ENCODE measurements at regions not wholly inside any gene's neighbourhood (a gene's known extent, or its start where the extent isn't known, plus 50 kb on each side); places are given as distances from the start of the nearest gene placed in this dataset.

DNA sequence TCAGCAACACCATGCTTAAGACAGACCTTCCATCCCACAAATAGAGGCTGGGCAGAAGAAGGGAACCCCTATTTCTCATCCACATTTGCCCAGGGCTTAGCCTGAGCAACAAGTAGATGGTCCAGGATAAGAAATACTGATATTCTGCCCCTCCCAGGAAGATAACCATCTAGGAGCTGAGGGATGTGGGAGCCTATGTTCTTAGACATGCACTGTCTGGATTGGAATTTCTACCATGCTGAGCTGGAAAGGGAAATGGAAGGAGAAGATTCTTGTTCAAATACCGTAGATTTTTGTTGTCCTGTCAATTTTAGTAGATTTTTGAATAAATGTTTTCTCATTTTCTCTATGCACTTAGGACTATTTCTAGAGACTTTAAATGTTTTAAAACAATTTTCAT lies 450.7 kb upstream of the SEMA6D start:
- TF ChIP-seq, protein P1, sequence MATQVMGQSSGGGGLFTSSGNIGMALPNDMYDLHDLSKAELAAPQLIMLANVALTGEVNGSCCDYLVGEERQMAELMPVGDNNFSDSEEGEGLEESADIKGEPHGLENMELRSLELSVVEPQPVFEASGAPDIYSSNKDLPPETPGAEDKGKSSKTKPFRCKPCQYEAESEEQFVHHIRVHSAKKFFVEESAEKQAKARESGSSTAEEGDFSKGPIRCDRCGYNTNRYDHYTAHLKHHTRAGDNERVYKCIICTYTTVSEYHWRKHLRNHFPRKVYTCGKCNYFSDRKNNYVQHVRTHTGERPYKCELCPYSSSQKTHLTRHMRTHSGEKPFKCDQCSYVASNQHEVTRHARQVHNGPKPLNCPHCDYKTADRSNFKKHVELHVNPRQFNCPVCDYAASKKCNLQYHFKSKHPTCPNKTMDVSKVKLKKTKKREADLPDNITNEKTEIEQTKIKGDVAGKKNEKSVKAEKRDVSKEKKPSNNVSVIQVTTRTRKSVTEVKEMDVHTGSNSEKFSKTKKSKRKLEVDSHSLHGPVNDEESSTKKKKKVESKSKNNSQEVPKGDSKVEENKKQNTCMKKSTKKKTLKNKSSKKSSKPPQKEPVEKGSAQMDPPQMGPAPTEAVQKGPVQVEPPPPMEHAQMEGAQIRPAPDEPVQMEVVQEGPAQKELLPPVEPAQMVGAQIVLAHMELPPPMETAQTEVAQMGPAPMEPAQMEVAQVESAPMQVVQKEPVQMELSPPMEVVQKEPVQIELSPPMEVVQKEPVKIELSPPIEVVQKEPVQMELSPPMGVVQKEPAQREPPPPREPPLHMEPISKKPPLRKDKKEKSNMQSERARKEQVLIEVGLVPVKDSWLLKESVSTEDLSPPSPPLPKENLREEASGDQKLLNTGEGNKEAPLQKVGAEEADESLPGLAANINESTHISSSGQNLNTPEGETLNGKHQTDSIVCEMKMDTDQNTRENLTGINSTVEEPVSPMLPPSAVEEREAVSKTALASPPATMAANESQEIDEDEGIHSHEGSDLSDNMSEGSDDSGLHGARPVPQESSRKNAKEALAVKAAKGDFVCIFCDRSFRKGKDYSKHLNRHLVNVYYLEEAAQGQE (IDR thresholded peaks at IDR 0.05; ENCODE audit: insufficient read depth in 1 of 2, low read depth in 2 of 2, low read length in 2 of 2), result no peak
- no peak for TF ChIP-seq SIN3A (IDR thresholded peaks at IDR 0.05; ENCODE audit: borderline replicate concordance, insufficient read depth, low read length)
- TF ChIP-seq TAF1 (IDR thresholded peaks at IDR 0.05; ENCODE audit: borderline replicate concordance, insufficient read depth, low read length), result no peak
- no peak for TF ChIP-seq POLR2AphosphoS5 (IDR thresholded peaks at IDR 0.05; ENCODE audit: low read depth, low read length)
- TF ChIP-seq FOXP2 (optimal IDR thresholded peaks at IDR 0.05; ENCODE audit: borderline replicate concordance, extremely low read depth, extremely low read length, insufficient read depth), result no peak

DNA sequence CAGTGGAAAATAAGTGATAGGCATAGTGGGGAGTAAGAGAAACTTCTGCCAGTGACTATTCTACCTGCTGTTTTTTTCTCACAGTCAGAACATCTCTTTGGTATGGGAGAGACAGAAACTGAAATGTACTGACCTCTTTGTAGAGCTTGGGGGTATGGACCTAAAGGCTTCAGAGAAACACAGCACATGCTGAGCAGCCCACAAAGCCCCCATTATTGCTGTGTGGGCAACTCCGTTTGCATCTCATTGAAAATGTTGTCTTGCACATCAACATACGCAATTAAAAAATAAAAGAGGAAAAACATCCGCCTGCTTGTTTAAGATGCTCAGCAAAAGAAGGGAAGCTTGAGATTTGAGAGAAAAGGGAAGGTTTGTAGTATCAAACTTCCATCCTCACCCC lies 443.4 kb upstream of the SEMA6D start:
- TF ChIP-seq TAF1 (IDR thresholded peaks at IDR 0.05; ENCODE audit: borderline replicate concordance, insufficient read depth, low read length), result no peak
- no peak for TF ChIP-seq FOXP2 (optimal IDR thresholded peaks at IDR 0.05; ENCODE audit: borderline replicate concordance, extremely low read depth, extremely low read length, insufficient read depth)
- TF ChIP-seq SIN3A (IDR thresholded peaks at IDR 0.05; ENCODE audit: borderline replicate concordance, insufficient read depth, low read length), result no peak
- TF ChIP-seq, protein P1 (IDR thresholded peaks at IDR 0.05; ENCODE audit: insufficient read depth in 1 of 2, low read depth in 2 of 2, low read length in 2 of 2), result no peak
- TF ChIP-seq POLR2AphosphoS5 (IDR thresholded peaks at IDR 0.05; ENCODE audit: low read depth, low read length), result no peak

DNA sequence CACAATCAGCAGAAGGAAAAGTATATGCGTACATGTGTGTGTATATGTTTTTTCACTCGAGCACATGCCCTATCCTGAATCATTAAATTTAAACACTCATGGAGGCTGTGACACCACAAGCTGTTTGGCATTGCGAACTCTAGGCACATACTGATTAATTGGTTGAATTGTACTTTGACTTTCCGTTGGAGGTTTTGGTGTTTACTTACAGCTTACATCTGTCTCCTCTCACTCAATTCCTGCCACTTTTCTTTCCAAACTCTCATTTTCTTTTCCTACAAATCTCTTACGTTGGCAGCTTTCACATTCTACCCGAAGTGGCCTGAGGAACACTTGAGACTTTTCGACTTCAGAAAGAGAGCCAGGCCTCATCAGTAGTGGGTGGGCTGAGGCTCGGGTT lies 434.1 kb upstream of the SEMA6D start:
- TF ChIP-seq, protein P1 (IDR thresholded peaks at IDR 0.05; ENCODE audit: insufficient read depth in 1 of 2, low read depth in 2 of 2, low read length in 2 of 2), result no peak
- TF ChIP-seq SIN3A (IDR thresholded peaks at IDR 0.05; ENCODE audit: borderline replicate concordance, insufficient read depth, low read length) (no peak), FOXP2 (optimal IDR thresholded peaks at IDR 0.05; ENCODE audit: borderline replicate concordance, extremely low read depth, extremely low read length, insufficient read depth) (no peak), TAF1 (IDR thresholded peaks at IDR 0.05; ENCODE audit: borderline replicate concordance, insufficient read depth, low read length) (no peak), POLR2AphosphoS5 (IDR thresholded peaks at IDR 0.05; ENCODE audit: low read depth, low read length) (no peak)

DNA sequence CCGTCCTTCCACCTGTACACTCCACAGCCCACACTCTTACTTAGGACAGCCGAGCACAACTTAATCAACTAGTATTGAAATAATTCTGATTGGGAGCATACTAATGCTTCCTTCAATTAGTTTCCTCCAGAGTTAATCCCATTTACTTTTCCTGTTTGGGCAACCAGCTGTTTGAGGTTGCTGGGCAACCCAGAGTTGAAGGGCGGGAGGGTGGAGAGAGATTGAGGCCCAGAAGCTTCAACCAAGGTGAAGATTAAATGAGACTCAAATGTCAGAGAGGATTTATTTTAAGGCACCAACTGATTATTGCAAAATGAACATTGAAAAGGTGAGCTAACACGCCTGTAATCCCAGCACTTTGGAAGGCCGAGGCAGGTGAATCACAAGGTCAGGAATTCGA lies 428.5 kb upstream of the SEMA6D start:
- TF ChIP-seq TAF1 (IDR thresholded peaks at IDR 0.05; ENCODE audit: borderline replicate concordance, insufficient read depth, low read length) (no peak), SIN3A (IDR thresholded peaks at IDR 0.05; ENCODE audit: borderline replicate concordance, insufficient read depth, low read length) (no peak), FOXP2 (optimal IDR thresholded peaks at IDR 0.05; ENCODE audit: borderline replicate concordance, extremely low read depth, extremely low read length, insufficient read depth) (no peak), POLR2AphosphoS5 (IDR thresholded peaks at IDR 0.05; ENCODE audit: low read depth, low read length) (no peak)
- TF ChIP-seq, protein P1 (IDR thresholded peaks at IDR 0.05; ENCODE audit: insufficient read depth in 1 of 2, low read depth in 2 of 2, low read length in 2 of 2), result no peak

DNA sequence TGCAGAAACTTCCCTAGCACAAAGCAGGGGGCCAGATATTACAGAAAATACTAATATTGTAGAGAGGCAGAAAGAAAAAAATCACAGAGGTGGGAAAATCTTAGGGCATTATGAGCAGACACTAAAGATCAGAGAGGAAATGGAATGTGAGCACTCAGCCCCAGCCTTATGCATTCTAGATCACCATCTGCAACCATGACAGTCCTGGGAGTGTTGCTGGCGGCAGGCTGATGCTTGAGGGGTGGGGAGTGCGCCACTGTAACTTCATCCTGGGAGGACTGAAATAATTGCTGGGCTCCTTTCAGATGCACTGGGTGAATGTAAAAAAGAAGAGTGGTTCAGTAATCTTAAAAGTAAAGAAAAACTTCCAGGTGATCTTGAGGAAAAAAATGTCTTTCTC lies 427.6 kb upstream of the SEMA6D start:
- TF ChIP-seq TAF1 (IDR thresholded peaks at IDR 0.05; ENCODE audit: borderline replicate concordance, insufficient read depth, low read length) (no peak), SIN3A (IDR thresholded peaks at IDR 0.05; ENCODE audit: borderline replicate concordance, insufficient read depth, low read length) (no peak), FOXP2 (optimal IDR thresholded peaks at IDR 0.05; ENCODE audit: borderline replicate concordance, extremely low read depth, extremely low read length, insufficient read depth) (no peak), POLR2AphosphoS5 (IDR thresholded peaks at IDR 0.05; ENCODE audit: low read depth, low read length) (no peak)
- TF ChIP-seq, protein P1 (IDR thresholded peaks at IDR 0.05; ENCODE audit: insufficient read depth in 1 of 2, low read depth in 2 of 2, low read length in 2 of 2), result no peak
